HG02852 (cell line): ENCODE measurements at regions not wholly inside any gene's neighbourhood (a gene's known extent, or its start where the extent isn't known, plus 50 kb on each side); places are given as distances from the start of the nearest gene placed in this dataset.
"Not testable (repeated sequence)": the region's sequence is repeated elsewhere in the genome, so short reads cannot be mapped to it uniquely, and the experiment has no call there.

Experiments used
- ATAC-seq: cut with Tn5 transposase; IDR thresholded peaks from one replicate; pipeline ENCODE4 v1.9.1; 2021; ENCODE audit warnings: mild to moderate bottlenecking, moderate library complexity; ENCODE audit not compliant: unreplicated experiment

- no peak for ATAC-seq
These were observed 194.6 kb upstream of the EYA4 start for GRCh38 chr6:133046576-133046975.

GRCh38 chr6:133047065-133047665, 194.0 kb upstream of the EYA4 start:
- ATAC-seq = no peak

DNA sequence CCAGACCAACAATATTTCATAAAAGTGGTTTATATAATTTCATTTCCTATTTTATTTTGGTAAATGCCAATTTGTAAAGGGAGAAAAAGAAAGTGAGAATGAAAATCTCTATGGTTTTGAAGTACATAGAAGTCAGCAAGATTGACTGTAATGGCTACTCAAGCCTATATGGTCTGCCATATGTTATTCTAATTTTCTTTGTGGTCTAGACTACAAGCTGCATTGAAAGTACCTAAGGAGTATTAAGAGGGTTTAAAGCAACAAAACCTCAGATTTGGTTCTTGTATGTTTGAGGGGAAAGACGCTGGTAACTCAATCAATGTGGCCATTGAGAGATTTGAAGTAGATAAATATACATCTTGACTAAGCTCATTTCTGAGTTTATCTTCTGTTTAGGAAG, 193.5 kb upstream of the EYA4 start:
- ATAC-seq = no peak

DNA sequence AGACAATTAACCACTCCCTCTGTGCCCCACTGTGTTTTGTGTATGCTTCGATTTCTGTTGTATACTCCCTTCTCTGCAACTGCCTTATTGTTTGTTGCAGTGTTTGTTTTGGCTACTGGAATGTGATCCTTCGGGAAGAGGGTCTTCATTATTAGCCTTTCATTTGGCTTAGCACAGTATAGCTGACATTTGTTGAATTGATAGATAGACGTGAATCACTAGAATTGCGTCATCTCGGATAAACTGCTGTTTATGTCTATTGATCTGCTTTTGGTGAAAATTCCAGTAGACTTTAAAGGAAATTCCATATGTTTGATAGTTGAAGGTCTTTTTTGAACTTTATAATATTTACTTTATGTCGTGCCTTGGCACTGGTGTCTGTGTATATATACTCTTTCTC, 189.9 kb upstream of the EYA4 start:
- no peak for ATAC-seq

DNA sequence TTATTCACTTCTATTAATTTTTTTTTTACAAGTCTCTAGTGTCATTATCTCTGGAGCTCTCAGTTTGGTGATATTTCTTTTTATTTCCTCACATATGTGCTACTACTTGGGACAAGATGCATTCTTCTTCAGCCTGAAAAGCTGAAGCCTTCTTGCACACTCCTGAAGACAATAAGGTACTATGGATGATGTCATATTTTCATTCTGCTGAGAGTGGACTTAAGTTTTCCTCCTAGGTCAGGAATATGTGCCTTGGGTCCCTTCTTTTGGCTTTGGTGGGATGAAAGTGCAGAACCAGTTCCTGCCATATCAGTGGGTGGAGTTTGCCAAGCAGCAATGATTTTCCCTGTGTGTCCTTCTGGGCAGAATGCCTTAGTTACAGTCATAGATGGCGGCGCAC, 188.7 kb upstream of the EYA4 start:
- no peak for ATAC-seq

DNA sequence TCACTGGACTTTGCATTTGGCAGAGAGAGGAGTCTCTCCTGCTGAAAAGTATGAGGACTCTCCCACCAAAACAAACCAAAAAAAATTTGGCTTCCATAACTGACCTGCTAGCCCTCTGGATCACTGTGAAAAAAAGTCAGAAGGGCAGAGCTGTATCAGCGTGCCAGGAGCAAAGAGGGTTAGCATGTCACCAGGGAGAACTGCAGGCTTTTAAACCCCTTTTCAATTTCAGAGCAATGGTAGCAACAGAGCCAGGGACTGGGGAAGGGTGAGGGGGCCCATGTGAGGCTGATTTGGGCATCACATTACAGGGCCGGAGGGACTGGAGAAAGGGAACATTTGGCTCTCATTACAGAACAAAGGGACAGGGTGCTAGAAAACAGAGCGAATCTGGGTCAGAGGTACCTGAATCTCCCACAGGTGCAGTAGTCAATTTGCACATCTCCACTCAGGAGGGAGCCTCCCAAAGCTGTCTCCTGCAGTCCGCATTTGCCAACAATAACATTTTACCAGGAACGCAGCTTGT, 185.7 kb upstream of the EYA4 start:
- ATAC-seq = no peak

- no peak for ATAC-seq
These were observed 183.8 kb upstream of the EYA4 start for GRCh38 chr6:133057352-133057751.

DNA sequence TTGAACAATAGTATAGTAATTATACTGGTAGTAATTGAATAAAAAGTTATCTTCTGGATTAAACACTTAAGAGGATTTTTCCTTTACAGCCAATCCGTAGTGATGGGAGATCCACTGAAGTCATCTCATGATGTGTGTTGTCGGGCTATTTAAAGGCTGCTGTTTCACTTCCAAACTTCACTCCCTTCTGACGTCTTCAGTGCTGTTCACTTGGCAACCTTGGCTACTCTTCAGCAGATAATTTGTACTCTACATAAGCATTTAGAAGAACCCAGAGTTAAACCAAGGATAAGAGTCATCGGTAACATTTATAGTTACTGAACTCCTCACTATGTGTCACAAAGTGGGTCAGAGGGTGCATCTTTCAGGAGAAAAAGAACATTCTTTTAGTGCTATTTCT, 179.1 kb upstream of the EYA4 start:
- ATAC-seq = no peak

DNA sequence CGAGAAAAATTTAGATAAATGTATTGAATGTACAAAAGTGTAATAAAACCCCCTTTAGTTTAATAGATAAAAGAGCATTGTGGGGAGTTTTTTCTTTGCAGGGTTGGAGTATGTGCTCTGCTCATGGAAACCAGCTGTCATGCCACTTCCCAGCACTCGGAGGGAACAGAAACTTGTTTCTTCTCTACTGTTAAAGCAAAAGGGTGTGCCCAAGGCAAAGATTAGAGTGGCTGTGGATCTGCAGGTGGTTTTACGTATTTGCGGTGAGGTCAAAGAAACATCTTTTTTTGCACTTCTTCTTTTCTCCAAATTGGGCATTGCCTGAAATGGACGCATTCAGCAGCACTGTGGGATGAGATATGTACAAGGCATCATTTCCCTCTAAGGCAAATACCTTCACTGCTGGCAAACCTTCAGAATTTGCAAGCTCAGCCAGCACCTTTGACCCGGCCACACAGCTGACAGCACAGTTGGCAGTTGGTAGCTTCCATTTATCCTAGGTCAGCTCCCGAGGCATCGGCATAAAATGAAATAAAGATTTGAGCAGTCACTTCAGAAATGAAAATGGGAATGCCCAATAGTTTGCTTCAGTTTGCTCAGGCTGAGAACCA, 178.4 kb upstream of the EYA4 start:
- ATAC-seq = no peak

DNA sequence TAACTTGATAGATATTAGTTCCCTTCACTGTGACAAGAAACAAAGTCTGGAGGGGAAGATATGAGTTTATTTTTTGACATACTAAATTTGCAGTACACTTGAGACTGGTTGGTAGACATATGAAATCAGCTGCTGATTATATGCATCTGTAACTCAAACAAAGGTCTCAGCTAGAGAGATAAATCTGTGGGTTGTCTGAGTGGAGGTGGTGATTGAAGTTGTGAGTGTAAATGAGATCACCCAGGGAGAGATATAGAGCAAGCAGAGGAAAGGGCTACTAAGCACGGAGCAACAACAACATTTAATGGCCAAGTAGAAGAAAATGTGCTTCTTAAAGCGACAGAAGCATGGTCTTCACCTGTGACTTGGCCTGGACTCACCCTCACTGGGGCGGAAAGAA, 173.2 kb upstream of the EYA4 start:
- no peak for ATAC-seq

DNA sequence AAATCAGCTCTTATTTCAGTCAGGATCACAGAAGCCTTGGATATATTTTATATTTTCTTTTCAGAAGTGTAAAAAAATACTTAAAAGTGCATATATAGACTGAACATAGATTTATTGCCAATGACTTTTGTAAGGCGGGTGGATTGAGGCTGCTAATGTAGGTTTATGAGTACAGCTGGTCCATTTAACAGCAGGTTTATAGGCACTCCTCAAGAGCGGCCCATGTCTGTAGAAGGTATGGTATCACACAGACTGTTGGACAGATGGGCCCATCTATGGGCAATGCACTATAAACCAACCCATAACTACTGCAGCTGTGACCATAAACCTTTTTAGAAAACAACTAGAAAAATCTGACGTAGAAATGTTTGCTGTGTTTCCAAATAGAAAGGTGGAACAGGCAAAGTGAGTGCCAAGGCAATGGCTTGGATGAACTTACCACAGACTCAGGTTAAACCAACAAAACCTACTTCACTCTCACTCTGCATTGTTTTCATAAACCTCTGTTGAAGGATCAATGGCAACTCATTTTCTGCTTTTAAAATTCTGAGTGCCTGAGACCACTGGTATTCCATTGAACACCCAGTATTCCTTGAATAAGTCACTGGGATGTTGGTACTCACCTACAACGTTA, 170.6 kb upstream of the EYA4 start:
- no peak for ATAC-seq

- ATAC-seq = no peak
These were observed 161.3 kb upstream of the EYA4 start for GRCh38 chr6:133079901-133080300.

DNA sequence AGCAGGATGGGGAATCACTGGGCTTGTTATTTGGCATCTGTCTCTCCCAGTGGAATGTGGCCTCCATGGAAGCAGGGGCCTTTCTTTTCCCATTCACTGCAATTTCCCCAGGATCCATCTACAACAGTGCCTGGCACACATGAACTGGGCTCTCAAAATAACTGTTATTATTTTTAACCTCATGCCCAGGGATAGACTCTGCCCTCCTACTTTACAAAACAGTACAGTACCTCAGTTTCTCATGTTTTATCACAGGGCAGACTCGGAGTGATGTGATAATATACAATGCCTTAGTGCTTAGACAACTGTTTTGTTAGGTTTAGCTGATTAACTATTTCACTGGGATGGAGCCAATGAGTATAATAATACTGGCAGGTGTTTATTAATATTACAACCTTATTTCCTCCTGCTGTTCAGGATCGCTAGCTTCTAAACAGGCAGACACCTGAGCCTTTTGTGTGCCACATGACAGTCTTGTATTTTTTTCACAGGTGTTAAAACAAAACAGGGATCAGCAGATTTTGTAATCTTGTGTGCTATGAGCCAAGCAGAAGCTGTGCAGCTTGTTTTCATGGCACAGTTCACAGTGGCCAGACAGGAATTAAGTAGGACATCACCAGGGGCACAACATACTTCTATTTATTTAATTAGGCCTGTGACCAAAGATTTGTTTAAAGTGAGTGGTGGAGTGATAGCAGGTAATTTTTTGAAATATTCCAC, 157.7 kb upstream of the EYA4 start:
- ATAC-seq = no peak

GRCh38 chr6:133085471-133085870, 155.7 kb upstream of the EYA4 start:
- ATAC-seq = no peak

DNA sequence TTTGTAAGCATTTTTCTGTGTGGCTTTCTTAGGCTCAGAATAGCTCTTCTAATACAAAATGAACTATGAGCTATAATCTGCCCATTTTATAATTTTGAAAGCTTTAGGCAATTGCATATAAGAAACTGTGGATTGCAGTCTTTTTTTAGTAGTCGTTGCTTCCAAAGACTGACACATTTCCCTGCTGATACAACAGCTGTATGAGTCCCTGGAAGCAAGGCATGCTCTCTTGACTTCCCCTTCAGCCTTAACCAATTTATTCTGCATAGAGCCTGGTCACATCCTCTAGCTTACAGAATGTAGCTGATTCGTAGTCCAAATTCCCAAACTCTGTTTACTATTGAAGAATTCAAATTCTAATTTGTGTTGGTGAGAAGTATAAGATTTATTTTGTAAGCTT, 155.3 kb upstream of the EYA4 start:
- no peak for ATAC-seq

DNA sequence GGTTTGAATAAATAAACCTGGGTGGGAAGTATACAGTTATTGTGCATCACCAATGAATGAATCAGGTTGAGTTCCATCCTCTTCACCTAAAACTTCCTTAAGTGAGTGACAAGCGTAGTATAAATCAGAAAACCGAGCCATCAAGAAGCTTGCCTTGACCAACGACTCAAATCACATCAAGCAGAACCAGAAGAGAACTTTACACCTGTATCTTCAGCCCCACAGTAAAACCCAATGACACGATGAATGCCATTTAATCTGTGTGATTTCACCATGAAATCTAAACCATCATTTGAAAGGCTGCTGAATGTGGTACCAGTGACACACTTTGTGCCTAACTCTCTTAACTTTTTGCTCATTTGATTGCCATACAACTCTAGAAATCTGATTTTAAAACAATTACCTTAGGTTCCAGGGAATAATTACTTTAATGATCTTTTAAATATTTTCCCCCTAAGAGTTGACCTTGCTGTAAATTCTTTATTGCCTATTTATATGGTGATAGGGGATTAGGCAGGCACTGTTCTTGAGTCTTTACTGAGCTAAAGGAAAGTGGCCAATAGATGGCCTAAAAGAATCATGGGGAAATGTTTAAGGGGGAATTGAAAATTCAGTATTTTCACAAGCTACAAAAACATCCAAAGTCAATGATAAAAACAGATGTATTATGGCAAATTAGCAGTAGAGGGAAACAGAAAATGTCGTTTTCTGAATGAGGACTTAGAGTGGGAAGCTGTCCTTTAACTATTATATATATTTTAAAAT, 152.0 kb upstream of the EYA4 start:
- ATAC-seq = no peak

DNA sequence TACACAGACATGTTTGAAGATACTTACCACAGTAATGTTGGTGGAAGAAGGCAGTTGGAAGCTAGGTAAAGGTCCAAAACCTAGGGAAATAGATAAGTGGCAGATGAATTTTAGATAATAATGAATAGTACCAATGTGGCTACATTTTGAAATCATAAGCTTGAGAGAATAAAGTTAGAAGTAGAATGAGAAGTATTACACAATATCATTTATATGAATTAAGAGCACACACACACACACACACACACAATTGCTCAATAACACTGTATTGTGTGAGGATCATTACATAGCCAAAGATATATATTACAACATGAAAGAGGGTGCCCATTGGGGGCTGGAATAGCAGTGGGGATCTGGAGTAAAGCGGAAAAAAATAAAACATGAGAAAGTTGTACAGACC, 149.0 kb upstream of the EYA4 start:
- no peak for ATAC-seq

- ATAC-seq = no peak
These were observed 148.4 kb upstream of the EYA4 start for GRCh38 chr6:133092771-133093170.

- not testable (repeated sequence) for ATAC-seq
These were observed 147.9 kb upstream of the EYA4 start for GRCh38 chr6:133093211-133093610.

GRCh38 chr6:133093956-133094355, 147.2 kb upstream of the EYA4 start:
- ATAC-seq = no peak

DNA sequence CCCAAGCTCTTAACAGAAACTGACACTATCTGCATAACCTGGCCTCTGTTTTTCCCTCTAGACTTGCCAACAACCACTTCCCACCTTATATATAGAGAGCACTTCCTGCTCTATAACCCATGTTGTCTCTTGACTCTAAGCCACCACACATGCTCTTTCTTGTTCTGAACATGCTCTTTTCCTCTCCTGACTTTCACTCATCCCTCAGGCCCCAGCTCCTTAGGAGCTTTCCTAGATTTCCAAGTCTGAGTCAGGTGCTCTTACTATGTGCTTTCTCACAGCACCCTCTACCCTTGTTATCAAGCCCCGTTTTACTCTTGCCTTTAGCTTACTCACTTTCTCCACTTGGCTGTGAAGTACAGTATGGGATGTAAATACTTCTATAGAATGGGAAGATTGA, 143.9 kb upstream of the EYA4 start:
- ATAC-seq = no peak
